Heart right ventricle (tissue), 16 donors: ENCODE measurements at regions not wholly inside any gene's neighbourhood (a gene's known extent, or its start where the extent isn't known, plus 50 kb on each side); places are given as distances from the start of the nearest gene placed in this dataset.

ENCODE experiments used
- ATAC-seq, 8 donors: fragments of 200-7000 bp; cut with Tn5 transposase; one replicate each; pipeline ENCODE4 v1.9.1; 2020; ENCODE audit warnings: mild to moderate bottlenecking in 8 of 8, moderate library complexity in 8 of 8, moderate number of reproducible peaks in 1 of 8
- DNase-seq, 2 donors: peaks; one replicate each; pipeline ENCODE4 v3.0.0-alpha.2; 2020
- H3K27ac ChIP-seq, 10 donors: fragments of 200-600 bp; sonication (generic) in 2 of 10; one replicate each; pipeline versions ENCODE4 v1.5.0 to v1.8.0; 2020 to 2022; ENCODE audit warnings: mild to moderate bottlenecking in 3 of 10
- H3K27me3 ChIP-seq, 7 donors: fragments of 200-600 bp; one replicate each; pipeline ENCODE4 v1.8.0; 2021 to 2022; ENCODE audit warnings: mild to moderate bottlenecking in 2 of 7
- H3K36me3 ChIP-seq, 9 donors: fragments of 200-600 bp; sonication (generic) in 1 of 9; one replicate each; pipeline versions ENCODE4 v1.5.0 to v1.8.0; 2020 to 2022; ENCODE audit warnings: mild to moderate bottlenecking in 2 of 9
- H3K4me1 ChIP-seq, 9 donors: fragments of 200-600 bp; sonication (generic) in 1 of 9; one replicate each; pipeline versions ENCODE4 v1.5.0 to v1.8.0; 2020 to 2022; ENCODE audit warnings: mild to moderate bottlenecking in 4 of 9
- H3K4me3 ChIP-seq, 10 donors: fragments of 200-600 bp; sonication (generic) in 2 of 10; one replicate each; pipeline versions ENCODE4 v1.5.0 to v1.8.0; 2020 to 2022; ENCODE audit warnings: mild to moderate bottlenecking in 7 of 10, moderate library complexity in 2 of 10
- H3K9me3 ChIP-seq, 11 donors: fragments of 200-600 bp in 10 of 11; sonication (generic) in 2 of 11; one replicate each; pipeline versions ENCODE4 v1.5.0 to v1.8.0; 2013 to 2022; ENCODE audit warnings: mild to moderate bottlenecking in 2 of 11, control low read depth in 1 of 11, moderate library complexity in 1 of 11
- WGBS, 2 donors: extraction: QIAGEN DNeasy Blood & Tissue Kit; methylation state at CpG; one replicate each; pipeline ENCODE4 v1.1.7; 2013; ENCODE audit warnings: inconsistent platforms in 1 of 2; 5-methylcytosine and 5-hydroxymethylcytosine counted together
- intact Hi-C, 10 donors: fragments of 100-400 bp; cut with DNase I; formaldehyde crosslinking; loops; one replicate each; pipeline versions ENCODE4 v1.11.1 to v1.14.2; 2022
- TF ChIP-seq, protein P1 (sequence below), 9 donors: fragments of 200-600 bp; sonication (generic) in 2 of 9; IDR thresholded peaks; one replicate each; pipeline versions ENCODE4 v1.5.0 to v1.8.0; 2021 to 2022; ENCODE audit warnings: antibody characterized with exemption in 9 of 9, mild to moderate bottlenecking in 5 of 9, moderate library complexity in 1 of 9
- donor health status: Arrhythmogenic right ventricular cardiomyopathy.
- donor health status: ischemic (EF 13 %, LVEDD 7.1; RV severe dilation, severe dysfunction).
- donor health status: healthy with polysubstance abuse.
- donor health status: DM: no; HTN: yes; CAD: no.
- donor health status: DM: no; HTN: no; CAD: no.
- donor health status: ischemic (EF 25% LVEDD 6.9; RV normal size, moderate dysfunction).
- donor health status: ischemic (EF 25% LVEDD 5.7; RV mildly dilated, moderate dysfunction).
- donor health status: healthy.
- donor health status: DM: yes; HTN: yes; CAD: no.
- donor health status: Ischemic cardiomyopathy.
- donor health status: ischemic (EF 35%, LVEDD 5.7; RV mildly dilated, moderate dysfunction).
- donor health status: nonischemic (EF 11% LVEDD 7.7; RV severe dilation, severe dysfunction).
- donor health status: DM: yes; HTN: yes; CAD: no.
- donor health status: PGD.
- donor health status: ischemic (EF 29% LVEDD 5.4; RV normal size, mild dysfunction).
- donor health status: nonischemic (EF 23%, LVEDD 6.1; RV moderate dilation, normal function).

DNA sequence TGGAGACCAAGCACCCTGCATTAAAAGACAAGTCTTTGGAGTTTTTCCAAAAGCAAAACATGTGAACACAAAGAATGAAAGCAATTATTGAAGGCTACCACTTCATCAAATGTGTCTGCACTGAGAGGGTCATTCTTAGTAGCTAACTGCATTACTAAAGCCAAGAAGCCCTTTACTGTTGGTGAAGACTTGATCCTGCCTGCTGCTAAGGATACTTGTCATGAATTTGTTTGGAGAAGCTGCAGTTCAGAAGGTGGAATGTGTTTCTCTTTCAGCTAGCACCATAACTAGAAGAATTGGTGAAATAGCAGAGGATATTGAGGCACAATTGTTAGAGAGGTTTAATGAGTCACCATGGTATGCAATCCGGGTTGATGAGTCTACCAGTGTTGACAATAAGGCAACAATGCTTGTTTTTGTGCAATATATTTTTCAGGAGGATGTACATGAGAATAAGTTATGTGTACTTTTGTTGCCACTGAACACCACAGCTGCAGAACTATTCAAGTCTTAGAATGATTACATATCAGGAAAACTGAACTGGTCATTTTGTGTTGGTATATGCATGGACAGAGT is 457.3 kb upstream of the ISX start:
- Histone ChIP-seq H3K4me3 (no peak overlapping the region), H3K27ac (no peak overlapping the region), H3K36me3 (no peaks in the 10 kb centered on the region), H3K27me3 (peaks cover 0 to 19% (median 3%) of the 10 kb centered on the region in 7 donors), H3K9me3 (no peaks in the 10 kb centered on the region), H3K4me1 (no peaks in the 10 kb centered on the region)
- ATAC-seq = no peak
- WGBS, 2 donors = 64 to 76% methylated on average over 1 of the region's 1 CpG
- DNase-seq = no peak
- TF ChIP-seq, protein P1, sequence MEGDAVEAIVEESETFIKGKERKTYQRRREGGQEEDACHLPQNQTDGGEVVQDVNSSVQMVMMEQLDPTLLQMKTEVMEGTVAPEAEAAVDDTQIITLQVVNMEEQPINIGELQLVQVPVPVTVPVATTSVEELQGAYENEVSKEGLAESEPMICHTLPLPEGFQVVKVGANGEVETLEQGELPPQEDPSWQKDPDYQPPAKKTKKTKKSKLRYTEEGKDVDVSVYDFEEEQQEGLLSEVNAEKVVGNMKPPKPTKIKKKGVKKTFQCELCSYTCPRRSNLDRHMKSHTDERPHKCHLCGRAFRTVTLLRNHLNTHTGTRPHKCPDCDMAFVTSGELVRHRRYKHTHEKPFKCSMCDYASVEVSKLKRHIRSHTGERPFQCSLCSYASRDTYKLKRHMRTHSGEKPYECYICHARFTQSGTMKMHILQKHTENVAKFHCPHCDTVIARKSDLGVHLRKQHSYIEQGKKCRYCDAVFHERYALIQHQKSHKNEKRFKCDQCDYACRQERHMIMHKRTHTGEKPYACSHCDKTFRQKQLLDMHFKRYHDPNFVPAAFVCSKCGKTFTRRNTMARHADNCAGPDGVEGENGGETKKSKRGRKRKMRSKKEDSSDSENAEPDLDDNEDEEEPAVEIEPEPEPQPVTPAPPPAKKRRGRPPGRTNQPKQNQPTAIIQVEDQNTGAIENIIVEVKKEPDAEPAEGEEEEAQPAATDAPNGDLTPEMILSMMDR (IDR thresholded peaks at IDR 0.05) = no peak
- intact Hi-C loops = no loop called here

DNA sequence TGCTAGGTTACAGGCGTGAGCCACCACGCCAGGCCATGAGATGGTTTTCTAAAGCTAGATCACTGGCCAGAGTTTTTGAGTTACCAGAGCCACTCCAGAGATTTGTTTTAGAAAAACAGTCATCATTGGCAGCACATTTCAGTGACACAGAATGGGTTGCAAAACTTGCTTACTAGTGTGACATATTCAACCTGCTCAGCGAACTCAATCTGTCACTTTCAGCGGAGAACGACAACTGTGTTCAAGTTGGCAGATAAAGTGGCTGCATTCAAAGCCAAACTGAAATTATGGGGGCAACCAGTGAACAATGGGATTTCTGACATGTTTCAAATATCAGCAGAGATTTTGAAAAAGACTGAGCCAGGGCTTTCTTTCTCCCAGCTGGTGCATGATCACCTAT is 456.3 kb upstream of the ISX start:
- Histone ChIP-seq H3K4me3 (no peak overlapping the region), H3K9me3 (no peaks in the 10 kb centered on the region), H3K4me1 (no peaks in the 10 kb centered on the region), H3K27me3 (peaks cover 0 to 19% (median 3%) of the 10 kb centered on the region in 7 donors), H3K27ac (no peak overlapping the region), H3K36me3 (no peaks in the 10 kb centered on the region)
- 86 to 90% methylated on average over 5 of the region's 5 CpGs for WGBS, 2 donors
- ATAC-seq (no peak), DNase-seq (no peak)
- TF ChIP-seq, protein P1 (IDR thresholded peaks at IDR 0.05) = no peak
- intact Hi-C loops = no loop called here

DNA sequence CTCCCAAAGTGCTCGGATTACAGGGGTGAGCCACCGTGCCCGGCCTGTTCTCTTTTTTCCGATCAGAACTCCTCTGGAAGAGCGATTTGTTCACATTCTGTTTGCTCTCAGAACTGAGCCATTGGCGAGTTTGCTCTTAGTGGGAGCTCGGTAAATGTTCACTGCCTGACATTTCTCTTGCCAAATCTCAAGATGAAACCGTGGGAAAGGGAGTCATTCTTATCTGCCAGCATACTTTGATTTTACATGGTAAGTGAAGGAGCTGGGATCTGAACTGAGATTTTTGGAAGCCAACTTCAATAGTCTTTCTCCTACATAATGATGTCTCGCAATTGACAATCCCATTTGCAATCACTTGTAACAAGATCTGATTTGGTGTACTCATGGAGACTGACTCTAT is 445.8 kb upstream of the ISX start:
- no peak for ATAC-seq
- no peak for DNase-seq
- intact Hi-C loops = no loop called here
- TF ChIP-seq, protein P1 (IDR thresholded peaks at IDR 0.05) = no peak
- peaks cover 0 to 23% (median 0%) of the 10 kb centered on the region in 7 donors for H3K27me3 ChIP-seq
- H3K36me3 ChIP-seq = no peaks in the 10 kb centered on the region
- 68 to 74% methylated on average over 9 of the region's 9 CpGs for WGBS, 2 donors
- no peaks in the 10 kb centered on the region for H3K4me1 ChIP-seq
- no peak overlapping the region for H3K4me3 ChIP-seq
- no peaks in the 10 kb centered on the region for H3K9me3 ChIP-seq
- H3K27ac ChIP-seq = no peak overlapping the region

- H3K36me3 ChIP-seq = no peaks in the 10 kb centered on the region
- WGBS, 2 donors = 73% methylated on average over 8 of the region's 8 CpGs
- no peak for DNase-seq
- peaks cover 0 to 23% (median 0%) of the 10 kb centered on the region in 7 donors for H3K27me3 ChIP-seq
- no peaks in the 10 kb centered on the region for H3K9me3 ChIP-seq
- ATAC-seq = no peak
- H3K4me1 ChIP-seq = no peaks in the 10 kb centered on the region
- TF ChIP-seq, protein P1 (IDR thresholded peaks at IDR 0.05) = no peak
- intact Hi-C loops = no loop called here
- no peak overlapping the region for H3K27ac ChIP-seq
- no peak overlapping the region for H3K4me3 ChIP-seq
These were observed 445.1 kb upstream of the ISX start for GRCh38 chr22:34620832-34621231.
